Chondrocyte (in vitro differentiated cells): ENCODE measurements at regions not wholly inside any gene's neighbourhood (a gene's known extent, or its start where the extent isn't known, plus 50 kb on each side); places are given as distances from the start of the nearest gene placed in this dataset.

Source experiments
- DNase-seq: peaks from one replicate; pipeline ENCODE4 v3.0.0; 2021; ENCODE audit warnings: mixed read lengths, low spot score
- H3K27ac Mint-ChIP-seq: one replicate; pipeline ENCODE4 v1.8.0; 2021; ENCODE audit warnings: mild to moderate bottlenecking, moderate library complexity, mixed read lengths; ENCODE audit not compliant: unreplicated experiment
- H3K27me3 Mint-ChIP-seq: 2 replicates; pipeline ENCODE4 v1.8.0; 2021; ENCODE audit warnings: low read depth, mixed read lengths
- H3K36me3 Mint-ChIP-seq: 2 replicates; pipeline ENCODE4 v1.8.0; 2021; ENCODE audit warnings: low read depth, mixed read lengths
- H3K4me1 Mint-ChIP-seq: 2 replicates; pipeline ENCODE4 v1.8.0; 2021; ENCODE audit warnings: low read depth, mild to moderate bottlenecking, mixed read lengths
- H3K4me3 Mint-ChIP-seq: one replicate; pipeline ENCODE4 v1.8.0; 2021; ENCODE audit warnings: mild to moderate bottlenecking, moderate library complexity, mixed read lengths; ENCODE audit not compliant: unreplicated experiment
- H3K9me3 Mint-ChIP-seq: 2 replicates; pipeline ENCODE4 v1.8.0; 2021; ENCODE audit warnings: low read depth, mixed read lengths
- TF ChIP-seq, protein P1 (sequence below): fragments of 200-600 bp; sonication (generic); IDR thresholded peaks from 2 replicates; pipeline ENCODE4 v1.5.0; 2021; ENCODE audit warnings: antibody characterized with exemption, mild to moderate bottlenecking, moderate library complexity

DNA sequence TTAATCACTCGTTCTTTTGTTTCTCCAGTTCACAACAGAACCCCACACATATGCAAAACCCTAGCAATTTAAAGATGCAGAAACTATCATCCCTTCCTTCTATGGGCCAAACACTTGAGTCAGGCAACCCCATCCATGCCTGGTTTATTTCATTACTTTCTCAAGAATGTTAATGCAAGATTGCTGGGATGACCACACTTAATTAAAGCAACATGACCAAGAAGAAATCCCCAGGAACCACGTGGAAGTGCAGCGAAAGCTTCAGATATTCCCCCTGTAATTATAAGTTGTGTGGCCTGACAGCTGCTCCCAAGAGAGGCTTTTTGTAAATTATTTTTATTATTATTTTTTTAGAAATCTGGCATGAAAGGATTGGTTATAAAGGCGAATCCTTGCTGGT is 246.2 kb upstream of the ID2 start:
- no peak for DNase-seq
- Mint-ChIP-seq H3K36me3 (no peaks in the 10 kb centered on the region), H3K4me3 (no peak overlapping the region), H3K27me3 (no peaks in the 10 kb centered on the region), H3K9me3 (peaks cover 3% of the 10 kb centered on the region), H3K4me1 (peaks cover 7% of the 10 kb centered on the region), H3K27ac (no peak overlapping the region)
- TF ChIP-seq, protein P1, sequence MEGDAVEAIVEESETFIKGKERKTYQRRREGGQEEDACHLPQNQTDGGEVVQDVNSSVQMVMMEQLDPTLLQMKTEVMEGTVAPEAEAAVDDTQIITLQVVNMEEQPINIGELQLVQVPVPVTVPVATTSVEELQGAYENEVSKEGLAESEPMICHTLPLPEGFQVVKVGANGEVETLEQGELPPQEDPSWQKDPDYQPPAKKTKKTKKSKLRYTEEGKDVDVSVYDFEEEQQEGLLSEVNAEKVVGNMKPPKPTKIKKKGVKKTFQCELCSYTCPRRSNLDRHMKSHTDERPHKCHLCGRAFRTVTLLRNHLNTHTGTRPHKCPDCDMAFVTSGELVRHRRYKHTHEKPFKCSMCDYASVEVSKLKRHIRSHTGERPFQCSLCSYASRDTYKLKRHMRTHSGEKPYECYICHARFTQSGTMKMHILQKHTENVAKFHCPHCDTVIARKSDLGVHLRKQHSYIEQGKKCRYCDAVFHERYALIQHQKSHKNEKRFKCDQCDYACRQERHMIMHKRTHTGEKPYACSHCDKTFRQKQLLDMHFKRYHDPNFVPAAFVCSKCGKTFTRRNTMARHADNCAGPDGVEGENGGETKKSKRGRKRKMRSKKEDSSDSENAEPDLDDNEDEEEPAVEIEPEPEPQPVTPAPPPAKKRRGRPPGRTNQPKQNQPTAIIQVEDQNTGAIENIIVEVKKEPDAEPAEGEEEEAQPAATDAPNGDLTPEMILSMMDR: no peak

DNA sequence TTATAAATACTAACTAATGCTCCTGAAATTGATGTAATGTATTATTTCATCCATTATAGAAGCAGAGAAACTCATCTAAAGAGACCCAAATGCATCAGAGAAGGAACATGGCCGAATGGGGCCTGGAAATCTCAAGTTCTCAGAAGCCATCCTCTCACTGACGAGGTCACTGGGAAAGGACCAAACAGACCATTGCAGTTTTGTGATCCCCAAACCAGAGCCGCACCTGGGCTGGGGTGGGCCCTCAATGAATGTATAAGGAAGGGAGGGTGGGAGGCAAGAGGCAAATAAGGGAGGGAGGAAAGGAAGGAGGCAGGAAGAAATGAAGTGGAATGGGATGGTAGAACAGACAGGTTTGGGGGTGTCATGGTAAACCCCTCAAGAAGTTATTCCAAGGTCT is 245.3 kb upstream of the ID2 start:
- Mint-ChIP-seq H3K4me3 (no peak overlapping the region), H3K4me1 (peaks cover 7% of the 10 kb centered on the region), H3K27me3 (peaks cover 2% of the 10 kb centered on the region), H3K36me3 (no peaks in the 10 kb centered on the region), H3K9me3 (no peaks in the 10 kb centered on the region), H3K27ac (no peak overlapping the region)
- TF ChIP-seq, protein P1: no peak
- DNase-seq: no peak

DNA sequence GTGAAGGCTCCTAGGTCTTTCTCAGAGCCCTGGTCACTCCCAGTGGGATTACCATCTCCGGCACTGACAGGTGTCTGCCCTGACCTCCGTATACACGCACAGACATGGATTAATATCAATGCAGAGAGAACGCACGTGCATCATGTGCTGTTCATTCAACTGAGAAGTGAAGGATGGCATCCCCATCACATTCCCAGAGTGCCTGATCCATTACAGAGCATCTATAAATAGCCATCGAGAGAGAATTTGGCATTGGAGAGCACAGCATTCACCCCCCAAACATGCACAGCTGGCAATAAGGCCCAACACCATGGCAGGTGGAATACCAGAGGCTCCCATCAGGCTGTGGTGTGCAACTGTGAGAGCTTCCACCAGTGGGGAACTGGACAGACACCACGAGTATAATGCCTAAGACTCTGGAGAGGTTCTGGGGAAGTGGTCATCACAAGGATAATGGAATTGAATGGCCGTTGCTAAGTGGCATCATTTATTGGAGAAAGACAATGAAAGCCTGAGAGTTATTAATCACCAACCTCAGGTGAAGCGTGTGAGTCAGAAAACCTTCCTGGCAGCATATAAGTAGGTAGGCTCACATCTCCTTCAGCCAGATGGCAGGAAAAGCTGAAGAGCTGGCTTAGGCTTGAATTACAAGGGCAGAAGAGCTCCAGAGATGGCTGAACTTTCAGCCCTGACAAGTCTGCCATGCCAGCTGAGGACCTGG is 244.5 kb upstream of the ID2 start:
- peaks cover 7% of the 10 kb centered on the region for H3K4me1 Mint-ChIP-seq
- TF ChIP-seq, protein P1: no peak
- H3K27me3 Mint-ChIP-seq: peaks cover 2% of the 10 kb centered on the region
- H3K27ac Mint-ChIP-seq: no peak overlapping the region
- H3K36me3 Mint-ChIP-seq: no peaks in the 10 kb centered on the region
- no peak for DNase-seq
- no peak overlapping the region for H3K4me3 Mint-ChIP-seq
- no peaks in the 10 kb centered on the region for H3K9me3 Mint-ChIP-seq

DNA sequence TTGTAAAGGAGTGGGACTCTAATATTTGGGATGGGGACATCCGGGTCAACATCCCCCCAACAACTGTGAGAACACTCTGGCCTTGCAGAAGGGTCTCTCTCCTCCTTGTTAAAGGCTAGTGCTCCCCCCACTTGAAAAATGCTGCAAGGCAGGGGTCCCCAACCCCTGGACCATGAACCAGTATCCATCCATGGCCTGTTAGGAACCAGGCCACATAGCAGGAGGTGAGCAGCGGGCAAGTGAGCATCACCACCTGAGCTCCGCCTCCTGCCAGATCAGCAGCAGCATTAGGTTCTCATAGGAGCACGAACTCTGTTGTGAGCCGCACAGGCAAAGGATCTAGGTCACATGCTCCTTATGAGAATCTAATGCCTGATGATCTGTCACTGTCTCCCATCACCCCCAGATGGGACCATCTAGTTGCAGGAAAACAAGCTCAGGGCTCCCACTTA is 243.9 kb upstream of the ID2 start:
- peaks cover 7% of the 10 kb centered on the region for H3K4me1 Mint-ChIP-seq
- no peaks in the 10 kb centered on the region for H3K9me3 Mint-ChIP-seq
- H3K4me3 Mint-ChIP-seq: no peak overlapping the region
- no peak overlapping the region for H3K27ac Mint-ChIP-seq
- DNase-seq: no peak
- TF ChIP-seq, protein P1: no peak
- H3K27me3 Mint-ChIP-seq: peaks cover 2% of the 10 kb centered on the region
- no peaks in the 10 kb centered on the region for H3K36me3 Mint-ChIP-seq

DNA sequence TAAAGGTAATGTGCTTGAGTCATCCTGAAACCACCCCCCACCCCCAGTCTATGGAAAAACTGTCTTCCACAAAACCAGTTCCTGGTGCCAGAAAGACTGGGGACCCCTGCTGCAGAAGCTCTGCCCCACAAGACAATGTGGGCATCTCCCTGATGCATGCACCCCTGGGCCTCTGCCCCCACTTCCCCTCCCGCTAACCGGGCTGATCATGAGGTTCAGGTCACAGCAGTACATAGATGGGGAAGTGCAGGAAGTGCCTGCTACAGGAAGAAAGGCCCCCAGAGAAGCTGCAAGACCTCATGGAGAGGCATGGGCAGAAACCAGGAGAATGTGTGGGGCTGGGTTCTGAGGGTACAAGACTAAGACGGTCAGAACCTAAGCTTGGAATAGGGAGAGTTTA is 243.4 kb upstream of the ID2 start:
- Mint-ChIP-seq H3K27me3 (peaks cover 2% of the 10 kb centered on the region), H3K9me3 (no peaks in the 10 kb centered on the region), H3K27ac (no peak overlapping the region), H3K4me3 (no peak overlapping the region), H3K4me1 (peaks cover 7% of the 10 kb centered on the region), H3K36me3 (no peaks in the 10 kb centered on the region)
- no peak for DNase-seq
- TF ChIP-seq, protein P1: no peak
